Ovary (tissue), 7 donors: ENCODE measurements at regions not wholly inside any gene's neighbourhood (a gene's known extent, or its start where the extent isn't known, plus 50 kb on each side); places are given as distances from the start of the nearest gene placed in this dataset.

Experiments used
- DNase-seq, 5 donors: peaks; one replicate each; pipeline ENCODE4 v3.0.0-alpha.2; 2019 to 2020
- H3K27ac ChIP-seq, 2 donors: fragments of 200-600 bp; one replicate each; pipeline versions ENCODE4 v1.5.1 to v1.8.0; 2019 to 2022
- H3K27me3 ChIP-seq: fragments of 200-600 bp; one replicate; pipeline ENCODE4 v1.8.0; 2022
- H3K36me3 ChIP-seq: fragments of 200-600 bp; sonication (generic); one replicate; pipeline ENCODE4 v1.5.1; 2019
- H3K4me1 ChIP-seq: one replicate; pipeline ENCODE4 v1.8.1; 2013; ENCODE audit warnings: mild to moderate bottlenecking, moderate library complexity; ENCODE audit not compliant: insufficient read depth
- H3K4me3 ChIP-seq: fragments of 200-600 bp; sonication (generic); one replicate; pipeline ENCODE4 v1.5.1; 2017
- H3K9me3 ChIP-seq, 2 donors: fragments of 200-600 bp in 1 of 2; sonication (generic) in 1 of 2; one replicate each; pipeline versions ENCODE4 v1.5.1 to v1.8.1; 2013 to 2019; ENCODE audit warnings: mild to moderate bottlenecking in 1 of 2, moderate library complexity in 1 of 2
- CTCF ChIP-seq, 3 donors: fragments of 450-650 bp in 2 of 3; fragments of 200-600 bp in 1 of 3; IDR thresholded peaks; one replicate each; pipeline versions ENCODE4 v1.5.1 to v1.8.0; 2016 to 2022; ENCODE audit warnings: antibody characterized with exemption in 3 of 3, mild to moderate bottlenecking in 1 of 3
- EP300 ChIP-seq: sonication (generic); formaldehyde crosslinking; IDR thresholded peaks from one replicate; pipeline ENCODE4 v1.6.1; 2017; ENCODE audit warnings: antibody characterized with exemption
- POLR2A ChIP-seq: fragments of 450-650 bp; IDR thresholded peaks from one replicate; pipeline ENCODE4 v1.6.1; 2017; ENCODE audit warnings: antibody characterized with exemption, mild to moderate bottlenecking, moderate library complexity
- WGBS, 3 donors: extraction: QIAGEN DNeasy Blood & Tissue Kit in 1 of 3; methylation state at CpG; one replicate each; pipeline versions ENCODE4 v1.1.5 to v1.1.7; 2013 to 2017; 5-methylcytosine and 5-hydroxymethylcytosine counted together
- intact Hi-C, 4 donors: fragments of 100-400 bp; cut with DNase I; formaldehyde crosslinking; loops; one replicate each; pipeline versions ENCODE4 v1.11.0 to v1.15.1; 2022 to 2023
- donor health status: DM: no; HTN: no; CAD: no; lungs with moderate emphysema.
- donor health status: DM: no; HTN: no; CAD: no.
- donor health status: Bipolar disorder and iron deficiency.
- donor health status: DM: no; HTN: no; CAD: no.
- donor health status: DM: yes; HTN: yes; CAD: no.

DNA sequence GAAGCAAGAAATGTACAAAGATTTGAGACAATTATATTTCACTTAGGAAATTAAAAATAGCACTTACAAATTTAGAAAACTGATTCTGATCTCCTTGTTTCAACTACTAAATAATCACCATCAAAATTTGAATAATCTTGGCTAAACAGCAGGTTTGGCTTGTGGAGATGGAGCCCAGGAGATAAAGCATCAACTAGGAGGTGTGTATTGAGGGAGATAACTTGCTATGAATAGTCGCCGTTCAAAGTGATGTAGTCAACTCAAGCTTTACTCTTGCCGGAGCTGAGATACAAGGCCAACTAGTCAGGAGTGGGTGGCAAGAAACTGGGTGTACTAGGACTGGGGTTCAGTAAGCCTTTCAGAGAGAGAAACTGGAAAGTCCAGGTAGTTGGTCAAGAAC lies 117.7 kb downstream of the TRMT11 start:
- Histone ChIP-seq H3K27ac (no peak overlapping the region), H3K9me3 (no peaks in the 10 kb centered on the region), H3K4me1 (no peaks in the 10 kb centered on the region), H3K36me3 (no peaks in the 10 kb centered on the region), H3K27me3 (no peaks in the 10 kb centered on the region), H3K4me3 (no peak overlapping the region)
- intact Hi-C loops, result no loop called here
- TF ChIP-seq POLR2A (no peak), CTCF (IDR thresholded peaks at IDR 0.05) (no peak), EP300 (no peak)
- 95 to 98% (median 97%) methylated on average over 3 of the region's 3 CpGs for WGBS, 3 donors
- no peak for DNase-seq

DNA sequence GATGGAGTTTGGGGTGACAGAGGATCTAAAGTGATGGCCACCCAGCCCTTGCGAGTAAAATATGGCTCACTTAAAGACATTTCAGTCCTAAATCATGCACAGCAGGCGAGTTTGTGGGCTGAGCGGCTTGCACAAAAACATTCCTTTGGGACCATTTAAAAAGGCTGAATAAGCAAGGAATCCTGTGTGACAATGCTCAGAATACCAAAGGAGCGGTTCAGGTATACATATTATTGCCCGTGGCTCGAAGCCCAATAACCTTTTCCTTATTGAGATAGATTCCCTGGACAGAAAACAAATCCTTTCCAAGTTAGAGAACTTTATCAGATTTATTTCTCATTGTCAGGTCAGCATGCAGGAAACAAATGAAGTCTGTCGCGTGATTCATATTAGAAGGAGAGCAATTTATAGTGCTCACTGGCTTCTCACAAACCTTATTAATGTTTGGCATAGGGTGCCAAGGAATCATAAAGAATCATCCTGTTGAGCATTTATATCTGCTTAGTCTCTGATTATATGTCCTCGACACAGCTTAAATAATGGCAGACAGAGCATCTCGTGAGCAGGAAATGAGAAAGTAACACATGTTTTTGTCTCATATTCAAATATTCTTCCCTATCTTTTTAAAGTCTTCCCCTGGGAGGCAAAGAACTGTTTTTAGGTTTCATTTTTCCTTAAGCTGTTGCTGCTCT lies 121.3 kb downstream of the TRMT11 start:
- no peaks in the 10 kb centered on the region for H3K9me3 ChIP-seq
- WGBS, 3 donors, result 38 to 47% (median 44%) methylated on average over 10 of the region's 10 CpGs
- H3K27ac ChIP-seq, result no peak overlapping the region
- intact Hi-C loops, result no loop called here
- TF ChIP-seq EP300 (no peak), CTCF (IDR thresholded peaks at IDR 0.05) (no peak), POLR2A (no peak)
- no peak overlapping the region for H3K4me3 ChIP-seq
- H3K27me3 ChIP-seq, result no peaks in the 10 kb centered on the region
- H3K4me1 ChIP-seq, result no peaks in the 10 kb centered on the region
- no peaks in the 10 kb centered on the region for H3K36me3 ChIP-seq
- no peak for DNase-seq

DNA sequence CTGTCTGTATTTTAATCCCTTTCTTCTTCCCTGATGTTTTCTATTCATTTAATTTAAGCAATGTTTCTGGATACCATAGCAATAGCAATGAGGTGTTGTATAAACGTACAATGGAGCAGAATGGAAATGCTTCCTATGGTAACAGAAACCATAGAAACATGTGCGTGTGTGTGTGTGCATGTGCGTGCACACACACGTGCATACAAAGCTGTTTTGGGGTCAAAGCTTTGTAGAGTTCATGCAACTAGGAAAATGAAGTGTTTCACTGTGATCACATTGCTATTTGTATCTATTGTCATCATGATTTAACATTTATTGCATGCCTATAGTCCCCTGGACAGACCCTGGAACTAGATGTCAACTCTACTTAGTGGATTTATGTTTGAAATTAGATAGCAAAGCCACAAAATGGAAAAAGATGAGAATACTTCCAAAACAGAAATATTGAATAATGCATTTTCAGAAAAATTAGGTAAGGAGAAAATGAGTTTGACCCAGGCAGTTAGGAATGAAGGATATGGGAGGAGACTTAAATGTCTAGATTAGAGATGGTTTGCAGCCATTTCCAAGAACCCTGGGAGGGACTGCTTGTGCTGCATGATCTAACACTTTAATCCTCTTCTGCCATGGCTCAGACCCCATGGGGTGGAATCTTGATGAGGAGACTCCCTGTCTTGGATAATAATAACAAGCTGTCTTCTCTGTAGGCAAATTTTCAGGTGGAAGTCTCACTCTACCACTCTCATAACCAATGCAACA lies 124.4 kb downstream of the TRMT11 start:
- 81 to 95% (median 94%) methylated on average over 4 of the region's 4 CpGs for WGBS, 3 donors
- H3K36me3 ChIP-seq, result no peaks in the 10 kb centered on the region
- no peak for TF ChIP-seq CTCF (IDR thresholded peaks at IDR 0.05)
- TF ChIP-seq EP300, result no peak
- no peak for TF ChIP-seq POLR2A
- H3K4me3 ChIP-seq, result no peak overlapping the region
- no peaks in the 10 kb centered on the region for H3K9me3 ChIP-seq
- intact Hi-C loops, result no loop called here
- H3K27me3 ChIP-seq, result no peaks in the 10 kb centered on the region
- no peak overlapping the region for H3K27ac ChIP-seq
- no peak for DNase-seq
- no peaks in the 10 kb centered on the region for H3K4me1 ChIP-seq

DNA sequence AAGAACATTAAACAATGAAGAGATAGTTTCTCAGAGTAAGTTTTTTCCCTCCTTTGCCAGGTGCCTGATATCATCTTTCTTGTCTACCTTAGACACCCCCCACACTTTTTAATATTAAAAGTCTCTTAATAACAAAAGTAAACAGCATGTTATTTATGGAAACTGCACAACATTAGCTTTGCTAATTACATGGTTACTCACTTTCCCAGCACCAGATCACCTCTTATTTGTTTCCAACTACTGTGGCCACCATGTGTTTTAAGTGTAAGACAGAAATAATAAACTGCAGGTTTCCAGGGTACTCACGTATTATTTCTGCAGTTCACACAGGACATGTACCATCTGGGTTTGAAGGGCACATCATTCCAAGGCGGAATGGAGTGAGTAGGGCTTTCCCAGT lies 125.0 kb downstream of the TRMT11 start:
- H3K4me1 ChIP-seq, result no peaks in the 10 kb centered on the region
- intact Hi-C loops, result no loop called here
- no peak overlapping the region for H3K27ac ChIP-seq
- H3K9me3 ChIP-seq, result no peaks in the 10 kb centered on the region
- H3K4me3 ChIP-seq, result no peak overlapping the region
- no peaks in the 10 kb centered on the region for H3K36me3 ChIP-seq
- DNase-seq, result no peak
- 73 to 92% (median 91%) methylated on average over 2 of the region's 2 CpGs for WGBS, 3 donors
- H3K27me3 ChIP-seq, result no peaks in the 10 kb centered on the region
- TF ChIP-seq POLR2A (no peak), CTCF (IDR thresholded peaks at IDR 0.05) (no peak), EP300 (no peak)
